ENCODE measurements at regions not wholly inside any gene's neighbourhood (a gene's known extent, or its start where the extent isn't known, plus 50 kb on each side); places are given as distances from the start of the nearest gene placed in this dataset.
A peak's percentile ranks its signal among the peaks of the same experiment; 100 is the strongest.

- DNase-seq (ENCODE audit: low spot score), result no peak
- intact Hi-C loops (cut with DNase I), result loop anchor here (5.0 kb wide), 1 partner anchor 71 kb away; no protein-coding TSS in a partner anchor
These were observed 96.1 kb upstream of the PROK2 start for GRCh38 chr3:71881041-71881440.

GRCh38 chr3:71879089-71879488 is 94.1 kb upstream of the PROK2 start:
- intact Hi-C loops (cut with DNase I), result loop anchor here (5.0 to 10.0 kb wide), 2 partner anchors 388 to 1206 kb away; no protein-coding TSS in a partner anchor

GRCh38 chr3:71876135-71877105 is 91.5 kb upstream of the PROK2 start:
- DNase-seq (ENCODE audit: low spot score), result no peak
- intact Hi-C loops (cut with DNase I), result loop anchor here (5.0 to 10.0 kb wide), 2 partner anchors 391 to 1208 kb away; no protein-coding TSS in a partner anchor

More at GRCh38 chr3:71879089-71879488, 94.1 kb upstream of the PROK2 start:
- DNase-seq (ENCODE audit: low spot score), result no peak

DNA sequence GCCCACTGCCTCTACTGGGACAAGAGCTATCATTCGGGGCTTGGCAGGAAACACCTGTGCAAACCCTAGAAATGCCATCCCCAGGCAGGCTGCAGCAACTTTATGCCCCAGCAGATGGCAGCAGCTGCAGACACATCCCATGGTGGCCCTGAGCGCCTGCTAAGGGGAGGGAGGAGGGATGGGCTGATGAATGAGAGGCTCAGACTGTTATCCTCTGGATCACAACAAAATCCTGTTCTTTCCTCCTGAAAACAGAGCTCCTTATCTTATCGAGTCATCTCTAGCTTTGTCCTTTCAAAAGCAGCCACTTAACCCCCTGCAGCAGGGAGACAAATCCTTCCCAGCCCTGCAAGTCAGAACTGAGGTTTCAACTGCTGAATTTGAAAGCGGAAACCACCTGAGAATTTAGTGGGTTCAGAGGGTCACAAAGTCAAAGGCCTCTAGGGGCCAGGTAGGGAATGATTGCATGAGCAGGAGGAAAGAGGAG is 90.6 kb upstream of the PROK2 start:
- peak; percentile 89 for DNase-seq (ENCODE audit: low spot score)
- intact Hi-C loops (cut with DNase I), result loop anchor here (1.0 to 10.0 kb wide), 3 partner anchors 392 to 1209 kb away; no protein-coding TSS in a partner anchor

DNA sequence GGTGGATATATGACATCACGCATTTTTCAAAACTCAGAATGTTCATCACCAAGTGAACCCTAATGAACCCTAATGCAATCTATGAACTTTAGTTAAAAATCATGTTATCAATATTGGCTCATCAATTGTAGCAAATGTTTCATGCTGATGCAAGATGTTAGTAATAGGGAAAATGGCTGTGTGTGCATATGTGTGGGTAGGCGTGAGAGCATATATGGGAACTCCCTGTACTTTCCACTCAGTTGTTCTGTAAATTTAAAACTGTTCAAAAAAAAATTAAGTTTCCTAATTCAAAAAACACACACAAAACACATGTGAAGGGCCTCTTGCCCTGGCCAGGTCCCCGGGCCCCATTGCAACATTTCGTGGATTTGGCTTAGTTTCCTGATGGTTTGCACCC is 89.7 kb upstream of the PROK2 start:
- no peak for DNase-seq (ENCODE audit: low spot score)
- intact Hi-C loops (cut with DNase I), result loop anchor here (1.0 to 10.0 kb wide), 3 partner anchors 393 to 1210 kb away; no protein-coding TSS in a partner anchor

GRCh38 chr3:71873093-71873611 is 88.2 kb upstream of the PROK2 start:
- intact Hi-C loops (cut with DNase I), result loop anchor here (10.0 kb wide), 1 partner anchor 1212 kb away; no protein-coding TSS in a partner anchor
- no peak for DNase-seq (ENCODE audit: low spot score)

DNA sequence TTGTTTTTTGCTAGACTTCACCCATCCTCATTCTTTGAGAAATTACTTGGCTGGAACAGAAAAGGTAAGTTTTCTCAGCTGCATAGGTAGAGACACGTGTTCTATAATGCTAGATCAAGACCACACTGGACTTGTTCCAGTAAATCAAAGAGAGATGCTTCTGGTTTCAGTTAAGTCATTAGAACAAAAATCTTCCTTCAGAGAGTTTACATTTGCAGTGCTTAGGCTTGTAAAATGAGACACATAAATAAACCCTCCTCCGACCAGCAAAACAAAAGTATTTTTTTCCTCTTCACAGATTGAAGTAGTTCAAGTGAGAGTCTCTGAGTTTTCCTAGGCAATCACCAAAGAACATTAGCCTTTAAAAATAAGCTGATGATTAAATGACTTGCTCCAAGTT is 87.3 kb upstream of the PROK2 start:
- intact Hi-C loops (cut with DNase I), result loop anchor here (10.0 kb wide), 1 partner anchor 1213 kb away; no protein-coding TSS in a partner anchor
- DNase-seq (ENCODE audit: low spot score), result no peak

DNA sequence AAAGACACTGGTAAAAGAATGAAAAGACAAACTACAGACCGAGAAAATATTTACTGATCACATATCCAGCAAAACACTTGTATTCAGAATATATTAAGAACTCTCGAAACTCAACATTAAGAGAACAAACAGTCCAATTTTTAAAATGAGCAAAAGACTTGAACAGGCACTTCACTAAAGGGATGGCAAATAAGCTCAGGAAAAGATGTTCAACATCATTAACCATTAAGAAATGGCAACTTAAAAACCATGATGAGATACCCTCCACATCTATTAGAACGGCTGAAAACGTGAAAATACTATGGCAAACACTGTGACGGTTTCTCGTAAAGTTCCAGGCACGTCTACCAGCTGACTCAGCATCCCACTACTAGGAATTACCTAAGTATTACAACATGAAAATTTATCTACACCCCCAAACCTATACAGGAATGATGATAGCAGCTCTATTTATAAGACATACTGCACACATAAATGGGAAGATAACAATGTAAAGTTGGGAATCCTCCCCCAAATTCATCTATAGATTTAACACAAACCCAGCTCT is 86.1 kb upstream of the PROK2 start:
- intact Hi-C loops (cut with DNase I), result loop anchor here (10.0 kb wide), 1 partner anchor 1214 kb away; no protein-coding TSS in a partner anchor
- DNase-seq (ENCODE audit: low spot score), result no peak

- no peak for DNase-seq (ENCODE audit: low spot score)
- intact Hi-C loops (cut with DNase I), result no loop called here
These were observed 83.9 kb upstream of the PROK2 start for GRCh38 chr3:71868876-71869275.

DNA sequence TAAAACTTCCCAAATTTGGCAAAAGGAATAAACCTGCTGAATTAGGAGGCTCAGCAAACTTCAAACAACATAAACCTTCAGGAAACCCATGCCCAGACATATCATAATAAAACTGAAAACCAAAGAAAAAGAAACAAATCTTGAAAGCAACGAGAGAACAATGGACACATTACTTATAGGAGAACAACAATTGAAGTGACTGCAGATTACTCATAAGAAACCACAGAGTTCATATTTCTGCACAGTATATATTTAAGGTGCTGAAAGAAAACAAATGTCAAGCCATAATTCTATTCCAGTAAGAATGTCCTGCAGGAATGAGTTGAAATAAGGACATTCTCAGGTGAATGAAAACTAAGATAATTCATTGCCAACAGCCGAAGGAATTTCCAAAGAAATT is 80.8 kb upstream of the PROK2 start:
- intact Hi-C loops (cut with DNase I), result no loop called here

GRCh38 chr3:71863563-71864190 is 78.7 kb upstream of the PROK2 start:
- intact Hi-C loops (cut with DNase I), result no loop called here
- DNase-seq (ENCODE audit: low spot score), result no peak

More for the DNA sequence above, 80.8 kb upstream of the PROK2 start:
- no peak for DNase-seq (ENCODE audit: low spot score)

DNA sequence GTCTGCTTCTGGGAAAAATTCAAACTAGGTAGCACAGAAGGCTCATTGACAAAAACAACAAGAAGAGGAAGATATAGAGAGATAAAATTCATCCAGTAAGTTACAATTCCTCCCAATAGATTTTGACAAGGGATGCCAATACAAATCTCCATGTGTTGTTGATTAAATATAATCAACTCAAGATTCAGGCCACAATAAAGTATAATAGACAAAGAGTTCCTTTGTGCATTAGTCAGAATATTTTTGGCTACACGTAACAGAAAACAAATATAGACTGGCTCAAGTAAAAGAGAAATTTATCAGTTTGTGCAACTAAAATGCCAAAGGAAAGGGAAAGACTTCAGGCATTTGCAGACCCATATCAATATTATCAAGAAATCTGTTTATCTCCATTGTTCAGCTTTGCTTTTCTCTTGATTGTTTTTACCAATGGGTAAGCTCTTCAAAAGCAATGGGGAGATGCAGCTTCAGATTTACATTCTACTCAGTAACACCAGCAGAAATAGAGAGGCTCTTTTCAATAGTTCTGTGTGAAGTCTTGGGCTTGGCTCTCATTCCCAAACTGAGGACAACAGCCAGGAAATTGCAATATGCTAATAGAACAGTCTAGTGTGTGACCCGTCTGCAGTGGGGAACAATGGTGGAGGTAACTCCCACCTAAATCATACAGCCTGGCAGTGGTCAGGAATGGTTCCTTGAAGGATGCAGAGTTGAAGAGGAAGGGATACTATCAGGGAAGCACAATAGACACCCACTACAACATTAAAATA is 77.6 kb upstream of the PROK2 start:
- intact Hi-C loops (cut with DNase I), result no loop called here
- DNase-seq (ENCODE audit: low spot score), result no peak

DNA sequence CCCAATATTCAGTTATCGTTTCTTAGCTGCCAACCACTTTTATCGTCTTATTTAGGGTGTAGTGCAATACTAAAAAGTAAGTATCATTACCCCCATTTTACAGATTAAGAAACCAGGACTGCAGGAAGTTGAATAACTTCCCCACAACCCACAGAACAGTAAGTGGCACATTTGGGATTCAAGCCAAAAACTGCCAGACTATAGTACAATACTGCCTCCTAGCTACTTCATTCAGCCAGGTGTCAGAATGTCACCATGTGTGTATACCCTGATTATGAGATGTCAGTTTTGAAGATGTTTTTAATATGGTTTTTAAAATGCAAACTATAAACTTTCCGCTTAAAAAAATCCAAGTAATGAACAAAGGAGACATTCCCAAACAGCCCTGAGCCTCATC is 74.2 kb upstream of the PROK2 start:
- no peak for DNase-seq (ENCODE audit: low spot score)
- intact Hi-C loops (cut with DNase I), result loop anchor here (5.0 kb wide), 1 partner anchor 127 kb away; no protein-coding TSS in a partner anchor

DNA sequence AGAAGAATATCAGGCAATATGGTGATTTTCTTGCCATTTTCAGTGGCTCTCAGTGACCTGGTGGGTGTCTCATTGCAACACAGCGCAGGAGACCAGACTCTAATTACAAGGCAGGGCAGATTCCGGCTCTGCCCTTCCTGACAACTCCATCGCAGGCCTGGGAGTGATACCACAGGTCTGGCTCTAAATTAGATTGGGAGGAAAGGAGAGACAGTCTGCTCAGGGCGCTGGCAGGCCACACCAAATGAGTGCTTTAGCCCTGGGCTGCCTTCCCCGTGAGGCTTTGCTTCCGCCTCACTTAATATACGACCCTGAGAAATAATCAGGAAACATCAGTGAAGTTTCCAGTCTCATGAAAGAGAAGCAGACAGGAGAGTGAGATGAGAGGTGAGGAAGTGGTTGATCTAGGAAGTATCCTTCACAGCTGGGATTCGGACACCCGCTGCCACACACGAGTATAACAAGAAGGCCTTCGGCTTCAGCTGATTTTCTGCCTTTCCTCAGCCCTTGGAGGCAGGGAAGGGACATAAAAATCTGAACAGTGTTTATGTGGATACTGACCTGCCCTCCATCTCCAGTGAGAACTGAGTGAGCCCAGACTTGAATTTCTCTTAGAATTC is 73.7 kb upstream of the PROK2 start:
- intact Hi-C loops (cut with DNase I), result loop anchor here (5.0 kb wide), 1 partner anchor 126 kb away; no protein-coding TSS in a partner anchor
- no peak for DNase-seq (ENCODE audit: low spot score)

DNA sequence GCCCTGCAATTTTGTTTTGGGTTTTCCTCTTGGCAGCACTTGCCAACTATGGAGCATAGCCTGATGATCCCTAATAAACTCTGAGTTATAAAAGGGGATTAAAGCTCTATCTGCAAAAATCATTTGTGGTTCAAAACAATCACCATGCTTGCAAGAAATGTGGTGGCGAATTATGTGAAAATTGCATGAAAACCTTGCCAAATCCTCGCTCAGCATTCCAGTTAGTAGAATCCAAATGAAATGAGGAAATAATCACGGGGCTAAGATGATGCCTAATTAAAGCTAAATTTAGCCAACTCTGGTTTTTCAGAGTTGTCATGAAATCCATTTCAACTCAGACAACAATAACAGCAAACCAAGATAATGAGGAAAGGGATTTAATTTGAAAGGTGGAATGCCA is 73.0 kb upstream of the PROK2 start:
- DNase-seq (ENCODE audit: low spot score), result no peak
- intact Hi-C loops (cut with DNase I), result loop anchor here (5.0 kb wide), 1 partner anchor 126 kb away; no protein-coding TSS in a partner anchor

DNA sequence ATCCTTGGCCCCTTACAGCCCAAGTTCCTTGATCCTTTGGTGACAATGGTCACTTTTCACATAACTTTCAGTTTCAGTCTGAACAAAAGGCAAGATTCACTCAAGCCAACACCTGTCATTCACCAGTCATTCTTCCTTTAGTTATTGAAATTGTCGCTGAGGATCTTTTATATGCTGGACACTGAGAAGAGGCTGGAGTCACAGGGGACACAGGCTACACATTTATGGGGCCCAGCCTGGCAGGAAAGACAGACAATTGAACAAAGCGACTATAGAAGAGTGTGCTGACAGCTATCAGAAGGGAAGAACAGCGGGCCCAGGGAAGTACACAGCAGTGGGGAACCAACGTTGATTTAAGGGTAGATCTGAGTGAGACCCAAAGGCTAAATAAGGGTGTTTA is 69.8 kb upstream of the PROK2 start:
- intact Hi-C loops (cut with DNase I), result loop anchor here (5.0 kb wide), 1 partner anchor 122 kb away; no protein-coding TSS in a partner anchor

DNA sequence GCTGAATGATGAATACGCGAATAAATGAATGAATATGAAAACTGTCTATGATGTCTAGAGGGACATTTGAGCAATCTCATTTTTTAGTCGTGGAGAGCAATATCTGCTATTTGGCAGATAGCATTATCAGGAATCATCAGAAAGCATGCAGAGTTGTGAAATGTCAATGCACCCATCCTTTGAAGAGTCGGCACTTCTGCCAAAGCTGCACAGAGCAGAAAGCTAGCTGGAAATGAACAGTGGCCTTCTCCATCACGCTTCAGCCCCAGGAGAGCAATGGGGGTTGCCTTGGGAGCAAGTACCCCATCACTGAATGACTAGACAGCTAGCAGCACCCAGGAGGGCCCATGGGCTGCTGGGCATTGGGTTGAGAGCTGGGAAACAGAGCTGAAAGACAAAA is 69.1 kb upstream of the PROK2 start:
- intact Hi-C loops (cut with DNase I), result no loop called here
- no peak for DNase-seq (ENCODE audit: low spot score)

More for the DNA sequence above, 69.8 kb upstream of the PROK2 start:
- no peak for DNase-seq (ENCODE audit: low spot score)

DNA sequence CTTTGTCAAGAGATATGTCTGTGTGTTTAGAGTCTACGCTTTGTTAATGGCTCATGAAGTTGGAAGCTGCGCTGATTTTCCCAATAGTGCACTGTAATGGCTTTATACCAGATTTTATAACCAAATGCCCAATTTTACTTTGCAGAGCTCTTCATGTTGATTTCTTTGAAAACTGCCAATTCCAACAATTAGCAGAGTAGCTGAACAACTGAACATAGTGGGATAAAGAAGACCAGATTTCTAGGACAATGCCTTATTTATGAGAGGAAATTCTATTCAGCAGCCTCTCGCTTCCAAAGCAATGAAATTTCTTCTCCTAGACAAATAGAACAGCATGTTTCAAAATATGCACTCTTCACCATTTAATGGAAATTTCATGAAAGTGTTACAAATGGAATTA is 66.9 kb upstream of the PROK2 start:
- intact Hi-C loops (cut with DNase I), result no loop called here
- DNase-seq (ENCODE audit: low spot score), result no peak

All from cardiac septum (tissue), 1 donor.